Calu3 (cell line): ENCODE measurements at regions not wholly inside any gene's neighbourhood (a gene's known extent, or its start where the extent isn't known, plus 50 kb on each side); places are given as distances from the start of the nearest gene placed in this dataset.

Source experiments
- BruUV-seq: library from RNA; stranded (reverse); fragments of 400-500 nt; replicated peaks from 2 replicates; lab custom pipeline; 2021; lab: Mats Ljungman, UMichigan
- CTCF ChIA-PET: fragments of 300-600 bp; sonication (Branson Sonifier 250); formaldehyde crosslinking; loops from one replicate; lab custom pipeline; 2022; ENCODE audit warnings: antibody characterized with exemption; lab: Charles Lee
- DNase-seq: peaks from one replicate; pipeline ENCODE4 v3.0.0; 2022
- H3K27ac Mint-ChIP-seq: one replicate; pipeline ENCODE4 v1.8.0; 2022; ENCODE audit warnings: mixed read lengths; ENCODE audit not compliant: unreplicated experiment
- H3K27me3 Mint-ChIP-seq: one replicate; pipeline ENCODE4 v1.8.0; 2022; ENCODE audit warnings: mixed read lengths; ENCODE audit not compliant: unreplicated experiment
- H3K36me3 Mint-ChIP-seq: one replicate; pipeline ENCODE4 v1.8.0; 2022; ENCODE audit warnings: mild to moderate bottlenecking, moderate library complexity, mixed read lengths; ENCODE audit not compliant: insufficient read depth, unreplicated experiment
- H3K4me1 Mint-ChIP-seq: one replicate; pipeline ENCODE4 v1.8.0; 2022; ENCODE audit warnings: mild to moderate bottlenecking, low read depth, mixed read lengths; ENCODE audit not compliant: unreplicated experiment
- H3K4me3 Mint-ChIP-seq: one replicate; pipeline ENCODE4 v1.8.0; 2022; ENCODE audit warnings: mild to moderate bottlenecking, low read depth, moderate library complexity, mixed read lengths; ENCODE audit not compliant: unreplicated experiment
- H3K9me3 Mint-ChIP-seq: one replicate; pipeline ENCODE4 v1.8.0; 2022; ENCODE audit warnings: low read depth, mixed read lengths; ENCODE audit not compliant: unreplicated experiment
- CTCF ChIP-seq: fragments of 200-600 bp; IDR thresholded peaks from one replicate; pipeline ENCODE4 v1.8.0; 2022; ENCODE audit warnings: antibody characterized with exemption; ENCODE audit not compliant: unreplicated experiment
- intact Hi-C: fragments of 100-400 bp; cut with micrococcal nuclease; formaldehyde crosslinking; loops from one replicate; pipeline ENCODE4 v1.10.0; 2022; ENCODE audit not compliant: unreplicated experiment

GRCh38 chr1:90810681-90811080 is 93.6 kb upstream of the BARHL2 start:
- intact Hi-C loops, result loop anchor here (10.0 kb wide), 2 partner anchors 54 to 124 kb away; no protein-coding TSS in a partner anchor
- Mint-ChIP-seq H3K27me3 (no peaks in the 10 kb centered on the region), H3K9me3 (no peaks in the 10 kb centered on the region), H3K4me1 (no peaks in the 10 kb centered on the region), H3K27ac (no peak overlapping the region), H3K36me3 (no peaks in the 10 kb centered on the region), H3K4me3 (no peak overlapping the region)
- no TSS peak for BruUV-seq
- DNase-seq, result no peak
- CTCF ChIA-PET, result interaction anchor here (0.6 kb wide), 1 partner anchor 418 kb away, joined by 5 read pairs; no protein-coding TSS in a partner anchor
- TF ChIP-seq CTCF, result no peak

- H3K27me3 Mint-ChIP-seq, result no peaks in the 10 kb centered on the region
- H3K4me3 Mint-ChIP-seq, result no peak overlapping the region
- CTCF ChIA-PET, result interaction anchor here (0.6 kb wide), 1 partner anchor 355 kb away, joined by 3 read pairs; no protein-coding TSS in a partner anchor
- TF ChIP-seq CTCF, result no peak
- H3K4me1 Mint-ChIP-seq, result no peaks in the 10 kb centered on the region
- H3K36me3 Mint-ChIP-seq, result no peaks in the 10 kb centered on the region
- no peak for DNase-seq
- intact Hi-C loops, result loop anchor here (10.0 kb wide), 2 partner anchors 55 to 125 kb away; no protein-coding TSS in a partner anchor
- H3K9me3 Mint-ChIP-seq, result no peaks in the 10 kb centered on the region
- H3K27ac Mint-ChIP-seq, result no peak overlapping the region
- no TSS peak for BruUV-seq
Observed at GRCh38 chr1:90809996-90810395, 92.9 kb upstream of the BARHL2 start.

GRCh38 chr1:90809093-90809492 is 92.0 kb upstream of the BARHL2 start:
- DNase-seq, result no peak
- Mint-ChIP-seq H3K9me3 (no peaks in the 10 kb centered on the region), H3K36me3 (no peaks in the 10 kb centered on the region), H3K4me3 (no peak overlapping the region), H3K27ac (no peak overlapping the region), H3K27me3 (peaks cover 2% of the 10 kb centered on the region), H3K4me1 (no peaks in the 10 kb centered on the region)
- CTCF ChIA-PET, result interaction anchor here (0.6 kb wide), 1 partner anchor 625 kb away, joined by 3 read pairs; no protein-coding TSS in a partner anchor
- BruUV-seq, result no TSS peak
- TF ChIP-seq CTCF, result no peak
- intact Hi-C loops, result no loop called here

GRCh38 chr1:90807329-90807728 is 90.2 kb upstream of the BARHL2 start:
- CTCF ChIA-PET, result no interaction called here

More at GRCh38 chr1:90807329-90807728, 90.2 kb upstream of the BARHL2 start:
- H3K36me3 Mint-ChIP-seq, result no peaks in the 10 kb centered on the region
- H3K9me3 Mint-ChIP-seq, result no peaks in the 10 kb centered on the region
- peaks cover 20% of the 10 kb centered on the region for H3K27me3 Mint-ChIP-seq
- intact Hi-C loops, result no loop called here
- H3K27ac Mint-ChIP-seq, result no peak overlapping the region
- no peaks in the 10 kb centered on the region for H3K4me1 Mint-ChIP-seq
- no peak for TF ChIP-seq CTCF
- no peak for DNase-seq
- H3K4me3 Mint-ChIP-seq, result no peak overlapping the region
- BruUV-seq, result no TSS peak
